ENCODE measurements at regions not wholly inside any gene's neighbourhood (a gene's known extent, or its start where the extent isn't known, plus 50 kb on each side); places are given as distances from the start of the nearest gene placed in this dataset.

DNA sequence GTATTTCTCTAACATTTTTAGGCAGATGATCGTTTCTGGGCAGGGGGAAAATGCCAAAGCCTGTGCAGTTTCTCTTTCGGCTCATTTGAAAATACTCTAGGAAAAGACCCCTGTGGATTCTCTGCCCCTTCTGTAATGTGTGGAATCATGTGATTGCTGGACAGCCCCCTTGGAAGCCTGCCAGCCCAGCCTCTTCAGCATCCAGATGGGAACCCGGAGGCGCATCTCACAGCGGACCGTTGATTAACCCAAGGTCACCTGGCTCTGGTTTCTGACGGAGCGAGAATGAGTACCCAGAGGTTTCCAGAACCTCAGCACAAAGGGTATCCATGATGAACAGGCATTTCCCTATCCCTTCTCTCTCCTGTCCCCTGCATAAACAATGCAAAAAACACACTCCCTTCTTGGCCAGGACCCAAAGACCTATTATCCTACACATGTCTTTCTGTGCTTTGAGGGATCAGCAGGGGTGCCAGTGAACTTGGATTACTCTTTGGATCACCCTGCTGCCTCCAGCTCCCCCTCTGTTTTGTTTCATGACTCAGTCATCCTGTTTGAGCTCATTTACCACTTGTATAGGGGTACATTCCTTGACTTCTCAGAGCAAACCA lies 957.1 kb upstream of the RBFOX1 start:
- no peak overlapping the region for H2AFZ ChIP-seq (ENCODE audit: low read depth, low read length, severe bottlenecking)
- H3F3A ChIP-seq (ENCODE audit: insufficient read depth): no peaks in the 10 kb centered on the region
- H3K27me3 ChIP-seq (ENCODE audit: low read length): no peaks in the 10 kb centered on the region

DNA sequence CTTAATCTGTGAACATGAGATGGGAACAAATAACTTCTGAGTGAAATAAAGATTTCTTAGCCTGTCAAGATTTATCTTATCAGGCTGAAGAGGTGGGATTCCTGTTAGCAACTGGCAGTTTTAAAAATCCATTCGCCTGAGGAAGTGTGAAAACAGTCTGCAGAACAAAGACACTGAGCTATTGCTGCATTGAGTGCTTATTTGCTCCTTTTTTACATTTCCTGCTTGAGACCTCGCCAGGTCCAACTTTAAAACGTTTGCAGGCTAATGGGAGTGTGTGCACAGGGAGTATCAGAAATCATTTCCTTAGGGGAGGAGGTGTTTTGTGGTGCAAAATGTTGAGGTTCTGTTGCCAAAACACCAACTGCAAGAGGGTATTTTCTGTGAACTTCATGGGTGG lies 957.8 kb upstream of the RBFOX1 start:
- Histone ChIP-seq H3K4me3 (ENCODE audit: insufficient read depth, low read length, poor library complexity, severe bottlenecking) (no peak overlapping the region), H3K27me3 (ENCODE audit: low read length) (no peaks in the 10 kb centered on the region), H3K9ac (ENCODE audit: low read length) (no peak overlapping the region), H3K9me3 (ENCODE audit: insufficient read depth, low read length) (no peaks in the 10 kb centered on the region), H3K9me2 (replicated peaks; ENCODE audit: insufficient read depth, low read length) (no peaks in the 10 kb centered on the region), H4K20me1 (ENCODE audit: low read depth, low read length) (no peaks in the 10 kb centered on the region), H3F3A (ENCODE audit: insufficient read depth) (no peaks in the 10 kb centered on the region), H3K4me2 (ENCODE audit: low read depth, low read length, poor library complexity, severe bottlenecking) (no peak overlapping the region), H3K27ac (ENCODE audit: low read depth, low read length) (no peak overlapping the region), H2AFZ (ENCODE audit: low read depth, low read length, severe bottlenecking) (no peak overlapping the region), H3K36me3 (ENCODE audit: low read length) (no peaks in the 10 kb centered on the region), H3K79me2 (ENCODE audit: insufficient read depth, low read length) (no peaks in the 10 kb centered on the region)
- TF ChIP-seq EZH2phosphoT487 (conservative IDR thresholded peaks at IDR 0.05; ENCODE audit: low read length): no peak
- TF ChIP-seq, protein P1, sequence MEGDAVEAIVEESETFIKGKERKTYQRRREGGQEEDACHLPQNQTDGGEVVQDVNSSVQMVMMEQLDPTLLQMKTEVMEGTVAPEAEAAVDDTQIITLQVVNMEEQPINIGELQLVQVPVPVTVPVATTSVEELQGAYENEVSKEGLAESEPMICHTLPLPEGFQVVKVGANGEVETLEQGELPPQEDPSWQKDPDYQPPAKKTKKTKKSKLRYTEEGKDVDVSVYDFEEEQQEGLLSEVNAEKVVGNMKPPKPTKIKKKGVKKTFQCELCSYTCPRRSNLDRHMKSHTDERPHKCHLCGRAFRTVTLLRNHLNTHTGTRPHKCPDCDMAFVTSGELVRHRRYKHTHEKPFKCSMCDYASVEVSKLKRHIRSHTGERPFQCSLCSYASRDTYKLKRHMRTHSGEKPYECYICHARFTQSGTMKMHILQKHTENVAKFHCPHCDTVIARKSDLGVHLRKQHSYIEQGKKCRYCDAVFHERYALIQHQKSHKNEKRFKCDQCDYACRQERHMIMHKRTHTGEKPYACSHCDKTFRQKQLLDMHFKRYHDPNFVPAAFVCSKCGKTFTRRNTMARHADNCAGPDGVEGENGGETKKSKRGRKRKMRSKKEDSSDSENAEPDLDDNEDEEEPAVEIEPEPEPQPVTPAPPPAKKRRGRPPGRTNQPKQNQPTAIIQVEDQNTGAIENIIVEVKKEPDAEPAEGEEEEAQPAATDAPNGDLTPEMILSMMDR (IDR thresholded peaks at IDR 0.05; ENCODE audit: insufficient read depth, low read length, poor library complexity, severe bottlenecking): no peak

More for the DNA sequence above, 957.1 kb upstream of the RBFOX1 start:
- Histone ChIP-seq H3K9me2 (replicated peaks; ENCODE audit: insufficient read depth, low read length) (no peaks in the 10 kb centered on the region), H3K9me3 (ENCODE audit: insufficient read depth, low read length) (no peaks in the 10 kb centered on the region), H3K27ac (ENCODE audit: low read depth, low read length) (no peak overlapping the region), H3K79me2 (ENCODE audit: insufficient read depth, low read length) (no peaks in the 10 kb centered on the region), H3K9ac (ENCODE audit: low read length) (no peak overlapping the region), H3K4me3 (ENCODE audit: insufficient read depth, low read length, poor library complexity, severe bottlenecking) (no peak overlapping the region), H3K36me3 (ENCODE audit: low read length) (no peaks in the 10 kb centered on the region), H4K20me1 (ENCODE audit: low read depth, low read length) (no peaks in the 10 kb centered on the region), H3K4me2 (ENCODE audit: low read depth, low read length, poor library complexity, severe bottlenecking) (no peak overlapping the region)
- TF ChIP-seq EZH2phosphoT487 (conservative IDR thresholded peaks at IDR 0.05; ENCODE audit: low read length): no peak
- TF ChIP-seq, protein P1 (IDR thresholded peaks at IDR 0.05; ENCODE audit: insufficient read depth, low read length, poor library complexity, severe bottlenecking): no peak

DNA sequence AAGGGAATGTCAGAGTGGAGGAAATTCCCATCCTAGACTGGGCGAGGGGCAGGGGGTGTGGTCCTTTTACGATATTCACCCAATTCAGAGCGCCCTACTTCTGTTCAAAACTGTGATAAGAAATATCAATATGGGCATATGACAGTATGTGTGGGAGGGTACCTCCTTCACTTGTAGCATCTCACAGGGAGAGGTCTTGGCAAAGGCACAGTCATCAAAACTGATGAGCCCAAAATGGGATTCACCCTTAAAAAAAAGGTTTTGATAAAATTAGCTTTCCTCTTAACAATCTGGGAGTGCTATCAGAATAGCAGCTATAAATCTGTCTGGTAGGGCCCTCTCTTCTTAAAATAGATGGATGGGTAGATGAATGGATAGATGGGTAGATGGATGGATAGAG lies 967.8 kb upstream of the RBFOX1 start:
- Histone ChIP-seq H3K27ac (ENCODE audit: low read depth, low read length) (no peak overlapping the region), H3K36me3 (ENCODE audit: low read length) (no peaks in the 10 kb centered on the region), H3K4me3 (ENCODE audit: insufficient read depth, low read length, poor library complexity, severe bottlenecking) (no peak overlapping the region), H3K9ac (ENCODE audit: low read length) (no peak overlapping the region), H3K27me3 (ENCODE audit: low read length) (no peaks in the 10 kb centered on the region), H3K9me3 (ENCODE audit: insufficient read depth, low read length) (no peaks in the 10 kb centered on the region), H3F3A (ENCODE audit: insufficient read depth) (no peaks in the 10 kb centered on the region), H3K9me2 (replicated peaks; ENCODE audit: insufficient read depth, low read length) (no peaks in the 10 kb centered on the region), H3K79me2 (ENCODE audit: insufficient read depth, low read length) (no peaks in the 10 kb centered on the region), H2AFZ (ENCODE audit: low read depth, low read length, severe bottlenecking) (no peak overlapping the region), H4K20me1 (ENCODE audit: low read depth, low read length) (no peaks in the 10 kb centered on the region), H3K4me2 (ENCODE audit: low read depth, low read length, poor library complexity, severe bottlenecking) (no peak overlapping the region)
- no peak for TF ChIP-seq EZH2phosphoT487 (conservative IDR thresholded peaks at IDR 0.05; ENCODE audit: low read length)
- TF ChIP-seq, protein P1 (IDR thresholded peaks at IDR 0.05; ENCODE audit: insufficient read depth, low read length, poor library complexity, severe bottlenecking): no peak

Measured in SU-DHL-6 (cell line).